GM10266 (cell line): ENCODE measurements at regions not wholly inside any gene's neighbourhood (a gene's known extent, or its start where the extent isn't known, plus 50 kb on each side); places are given as distances from the start of the nearest gene placed in this dataset.

ENCODE experiments used
- DNase-seq: peaks from one replicate; pipeline ENCODE4 v3.0.0; 2012; ENCODE audit errors: extremely low spot score
- CTCF ChIP-seq: IDR thresholded peaks from 2 replicates; pipeline ENCODE4 v1.5.1; 2012; ENCODE audit warnings: mild to moderate bottlenecking, low read depth; ENCODE audit not compliant: control insufficient read depth, insufficient read depth; ENCODE audit errors: missing control alignments

- no peak for TF ChIP-seq CTCF
- DNase-seq = no peak
These were observed 469.1 kb downstream of the BTBD3 start for GRCh38 chr20:12386821-12387220.

GRCh38 chr20:12391099-12391498 lies 473.4 kb downstream of the BTBD3 start:
- no peak for TF ChIP-seq CTCF
- no peak for DNase-seq

GRCh38 chr20:12394786-12395185 lies 477.1 kb downstream of the BTBD3 start:
- DNase-seq = no peak
- TF ChIP-seq CTCF = no peak

- DNase-seq = no peak
- no peak for TF ChIP-seq CTCF
These were observed 477.7 kb downstream of the BTBD3 start for GRCh38 chr20:12395353-12395752.

GRCh38 chr20:12395760-12396159 lies 478.1 kb downstream of the BTBD3 start:
- TF ChIP-seq CTCF = no peak
- DNase-seq = no peak

GRCh38 chr20:12399110-12399836 lies 481.6 kb downstream of the BTBD3 start:
- DNase-seq = no peak
- TF ChIP-seq CTCF = no peak

- TF ChIP-seq CTCF = no peak
- DNase-seq = no peak
These were observed 487.2 kb downstream of the BTBD3 start for GRCh38 chr20:12404941-12405340.
